ENCODE measurements at regions not wholly inside any gene's neighbourhood (a gene's known extent, or its start where the extent isn't known, plus 50 kb on each side); places are given as distances from the start of the nearest gene placed in this dataset.

DNA sequence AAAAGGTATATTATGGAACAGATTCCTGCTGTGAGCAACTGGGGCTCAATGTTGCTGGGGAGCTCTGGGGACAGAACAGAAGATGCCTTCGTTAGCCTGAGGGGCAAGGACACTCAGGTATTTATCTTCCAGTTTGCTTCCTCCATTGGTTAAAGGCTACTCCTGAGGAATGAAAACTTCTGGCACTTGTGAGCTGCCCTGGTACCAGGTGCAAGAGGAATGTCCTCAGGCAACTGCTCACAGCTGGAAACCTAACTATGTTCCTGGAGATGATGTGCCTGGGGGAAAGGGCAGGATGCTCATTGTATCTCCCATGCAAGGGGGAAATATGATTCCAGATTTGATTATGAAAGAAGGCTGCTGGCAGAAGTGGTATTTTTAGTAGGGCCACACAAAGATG, 54.0 kb upstream of the BBX start:
- DNase-seq = no peak

GRCh38 chr3:107470496-107470895, 52.3 kb upstream of the BBX start:
- peak; percentile 9 for DNase-seq

Data from fibroblast of skin of back (primary cell).